ENCODE measurements at regions not wholly inside any gene's neighbourhood (a gene's known extent, or its start where the extent isn't known, plus 50 kb on each side); places are given as distances from the start of the nearest gene placed in this dataset.

- no peaks in the 10 kb centered on the region for H3K9me3 ChIP-seq (ENCODE audit: low read depth, low read length)
- H4K20me1 ChIP-seq (ENCODE audit: insufficient read depth, low read length), result no peaks in the 10 kb centered on the region
- H3K27me3 ChIP-seq (ENCODE audit: insufficient read depth, low read length), result no peaks in the 10 kb centered on the region
- no peak for DNase-seq (ENCODE audit: insufficient read length, low spot score, missing footprints)
- no peak overlapping the region for H3K4me3 ChIP-seq (ENCODE audit: insufficient read depth, low read length)
- no peak for TF ChIP-seq CTCF (IDR thresholded peaks at IDR 0.05; ENCODE audit: extremely low read depth, low read depth, low read length)
- H3K4me1 ChIP-seq (ENCODE audit: insufficient read depth, low read length), result no peaks in the 10 kb centered on the region
- no peaks in the 10 kb centered on the region for H3K36me3 ChIP-seq (ENCODE audit: insufficient read depth, low read length)
- H2AFZ ChIP-seq (ENCODE audit: low read length), result no peak overlapping the region
- no peak overlapping the region for H3K27ac ChIP-seq (ENCODE audit: low read depth, low read length)
- no peak overlapping the region for H3K4me2 ChIP-seq (ENCODE audit: insufficient read depth, low read length)
- no peaks in the 10 kb centered on the region for H3K79me2 ChIP-seq (ENCODE audit: insufficient read depth, low read length)
Observed at GRCh38 chr1:116224111-116224510, 112.9 kb downstream of the MAB21L3 start.

GRCh38 chr1:116224561-116224960 is 113.4 kb downstream of the MAB21L3 start:
- H3K4me3 ChIP-seq (ENCODE audit: insufficient read depth, low read length), result no peak overlapping the region
- H3K9me3 ChIP-seq (ENCODE audit: low read depth, low read length), result no peaks in the 10 kb centered on the region
- no peak overlapping the region for H3K4me2 ChIP-seq (ENCODE audit: insufficient read depth, low read length)
- no peaks in the 10 kb centered on the region for H3K79me2 ChIP-seq (ENCODE audit: insufficient read depth, low read length)
- H3K4me1 ChIP-seq (ENCODE audit: insufficient read depth, low read length), result no peaks in the 10 kb centered on the region
- no peak for DNase-seq (ENCODE audit: insufficient read length, low spot score, missing footprints)
- no peaks in the 10 kb centered on the region for H4K20me1 ChIP-seq (ENCODE audit: insufficient read depth, low read length)
- no peak for TF ChIP-seq CTCF (IDR thresholded peaks at IDR 0.05; ENCODE audit: extremely low read depth, low read depth, low read length)
- H3K27me3 ChIP-seq (ENCODE audit: insufficient read depth, low read length), result no peaks in the 10 kb centered on the region
- H3K27ac ChIP-seq (ENCODE audit: low read depth, low read length), result no peak overlapping the region
- no peaks in the 10 kb centered on the region for H3K36me3 ChIP-seq (ENCODE audit: insufficient read depth, low read length)
- no peak overlapping the region for H2AFZ ChIP-seq (ENCODE audit: low read length)

GRCh38 chr1:116226017-116226416 is 114.8 kb downstream of the MAB21L3 start:
- DNase-seq (ENCODE audit: insufficient read length, low spot score, missing footprints), result no peak
- Histone ChIP-seq H3K79me2 (ENCODE audit: insufficient read depth, low read length) (no peaks in the 10 kb centered on the region), H2AFZ (ENCODE audit: low read length) (no peak overlapping the region), H4K20me1 (ENCODE audit: insufficient read depth, low read length) (no peaks in the 10 kb centered on the region), H3K27ac (ENCODE audit: low read depth, low read length) (no peak overlapping the region), H3K4me2 (ENCODE audit: insufficient read depth, low read length) (no peak overlapping the region), H3K36me3 (ENCODE audit: insufficient read depth, low read length) (no peaks in the 10 kb centered on the region), H3K4me3 (ENCODE audit: insufficient read depth, low read length) (no peak overlapping the region), H3K9me3 (ENCODE audit: low read depth, low read length) (no peaks in the 10 kb centered on the region), H3K27me3 (ENCODE audit: insufficient read depth, low read length) (no peaks in the 10 kb centered on the region), H3K4me1 (ENCODE audit: insufficient read depth, low read length) (no peaks in the 10 kb centered on the region)
- TF ChIP-seq CTCF (IDR thresholded peaks at IDR 0.05; ENCODE audit: extremely low read depth, low read depth, low read length), result no peak

- Histone ChIP-seq H3K4me1 (ENCODE audit: insufficient read depth, low read length) (no peaks in the 10 kb centered on the region), H3K4me2 (ENCODE audit: insufficient read depth, low read length) (no peak overlapping the region), H3K79me2 (ENCODE audit: insufficient read depth, low read length) (no peaks in the 10 kb centered on the region), H2AFZ (ENCODE audit: low read length) (no peak overlapping the region), H3K4me3 (ENCODE audit: insufficient read depth, low read length) (no peak overlapping the region), H3K27me3 (ENCODE audit: insufficient read depth, low read length) (no peaks in the 10 kb centered on the region), H4K20me1 (ENCODE audit: insufficient read depth, low read length) (no peaks in the 10 kb centered on the region), H3K9me3 (ENCODE audit: low read depth, low read length) (no peaks in the 10 kb centered on the region), H3K27ac (ENCODE audit: low read depth, low read length) (no peak overlapping the region), H3K36me3 (ENCODE audit: insufficient read depth, low read length) (no peaks in the 10 kb centered on the region)
- no peak for TF ChIP-seq CTCF (IDR thresholded peaks at IDR 0.05; ENCODE audit: extremely low read depth, low read depth, low read length)
- no peak for DNase-seq (ENCODE audit: insufficient read length, low spot score, missing footprints)
Observed at GRCh38 chr1:116228511-116228910, 117.3 kb downstream of the MAB21L3 start.
